Keratinocyte (primary cell): ENCODE measurements at regions not wholly inside any gene's neighbourhood (a gene's known extent, or its start where the extent isn't known, plus 50 kb on each side); places are given as distances from the start of the nearest gene placed in this dataset.

Source experiments
- DNase-seq: peaks from one replicate; pipeline ENCODE4 v3.0.0-alpha.2; 2011; ENCODE audit warnings: low read depth, missing footprints, low spot score
- FAIRE-seq: peaks from 2 replicates; lab custom pipeline; 2011; peaks lifted over from hg19 to GRCh38; lab: Jason Lieb, UNC
- H2AFZ ChIP-seq: 2 replicates; pipeline ENCODE4 v1.6.0; 2012; ENCODE audit warnings: low read length, control low read depth, inconsistent platforms; ENCODE audit not compliant: control insufficient read depth
- H3K27ac ChIP-seq: 2 replicates; pipeline ENCODE4 v1.5.1; 2011; ENCODE audit warnings: low read length; ENCODE audit not compliant: control insufficient read depth, insufficient read depth
- H3K27me3 ChIP-seq: 3 replicates; pipeline ENCODE4 v1.6.0; 2011; ENCODE audit warnings: low read length; ENCODE audit not compliant: control insufficient read depth, insufficient read depth; ENCODE audit errors: extremely low read depth
- H3K36me3 ChIP-seq, 2 experiments: 2 replicates in 1 of 2; 3 replicates in 1 of 2; pipeline ENCODE4 v1.5.1; 2011; ENCODE audit warnings: low read length in 2 of 2, mild to moderate bottlenecking in 1 of 2; ENCODE audit not compliant: control insufficient read depth in 2 of 2, insufficient read depth in 2 of 2; ENCODE audit errors: extremely low read depth in 1 of 2
- H3K4me1 ChIP-seq: 3 replicates; pipeline ENCODE4 v1.5.1; 2011; ENCODE audit warnings: low read length; ENCODE audit not compliant: control insufficient read depth, insufficient read depth; ENCODE audit errors: extremely low read depth
- H3K4me2 ChIP-seq: 3 replicates; pipeline ENCODE4 v1.6.0; 2011; ENCODE audit warnings: low read depth, low read length; ENCODE audit not compliant: control insufficient read depth, insufficient read depth; ENCODE audit errors: extremely low read depth
- H3K4me3 ChIP-seq, 3 experiments: fragments of 200-600 bp in 1 of 3; sonication (generic) in 1 of 3; 2 replicates in 2 of 3; 3 replicates in 1 of 3; pipeline ENCODE4 v1.5.1; 2011 to 2016; ENCODE audit warnings: low read length in 3 of 3, mild to moderate bottlenecking in 3 of 3, control low read depth in 2 of 3, inconsistent platforms in 1 of 3, low read depth in 1 of 3, mixed read lengths in 1 of 3, mixed run types in 1 of 3, moderate library complexity in 1 of 3; ENCODE audit not compliant: control insufficient read depth in 2 of 3, insufficient read depth in 2 of 3; ENCODE audit errors: extremely low read depth in 1 of 3
- H3K79me2 ChIP-seq: 2 replicates; pipeline ENCODE4 v1.6.0; 2012; ENCODE audit warnings: low read length; ENCODE audit not compliant: control insufficient read depth, insufficient read depth
- H3K9ac ChIP-seq: 3 replicates; pipeline ENCODE4 v1.6.0; 2011; ENCODE audit warnings: low read length; ENCODE audit not compliant: control insufficient read depth, insufficient read depth; ENCODE audit errors: extremely low read depth
- H3K9me1 ChIP-seq: 3 replicates; pipeline ENCODE4 v1.6.0; 2011; ENCODE audit warnings: low read length; ENCODE audit not compliant: control insufficient read depth, insufficient read depth; ENCODE audit errors: extremely low read depth
- H3K9me3 ChIP-seq: 2 replicates; pipeline ENCODE4 v1.5.1; 2012; ENCODE audit warnings: low read depth, low read length; ENCODE audit not compliant: control insufficient read depth
- H4K20me1 ChIP-seq: 3 replicates; pipeline ENCODE4 v1.6.0; 2011; ENCODE audit warnings: low read length; ENCODE audit not compliant: control insufficient read depth, insufficient read depth; ENCODE audit errors: extremely low read depth
- EZH2 ChIP-seq: IDR thresholded peaks from one replicate; pipeline ENCODE4 v1.6.1; 2012; ENCODE audit warnings: inconsistent platforms, mild to moderate bottlenecking, low read length, moderate library complexity
- dilution Hi-C: fragments of 300-500 bp; cut with MboI; formaldehyde crosslinking; loops from one replicate; pipeline ENCODE4 v1.7.0; 2020; ENCODE audit warnings: low sequenced_read_pairs; ENCODE audit not compliant: extremely low pct_ligation_motif_present
- TF ChIP-seq, protein P1 (sequence below), 3 experiments: IDR thresholded peaks in 1 of 3; conservative IDR thresholded peaks in 1 of 3; optimal IDR thresholded peaks in 1 of 3; 2 replicates in 2 of 3; 3 replicates in 1 of 3; pipeline versions ENCODE3 to v1.5.1; 2011; ENCODE audit warnings: low read length in 3 of 3, mild to moderate bottlenecking in 3 of 3, moderate library complexity in 2 of 3, control low read depth in 1 of 3, inconsistent platforms in 1 of 3; ENCODE audit not compliant: insufficient read depth in 2 of 3; ENCODE audit errors: extremely low read depth in 1 of 3

GRCh38 chr3:22977650-22978289 is 225.4 kb upstream of the UBE2E2 start:
- no peak overlapping the region for H3K9ac ChIP-seq
- no peak for FAIRE-seq
- dilution Hi-C loops, result no loop called here

GRCh38 chr3:22979581-22979980 is 223.5 kb upstream of the UBE2E2 start:
- no peak for DNase-seq
- Histone ChIP-seq H3K9me3 (no peaks in the 10 kb centered on the region), H3K27me3 (peaks cover 6% of the 10 kb centered on the region), H3K9ac (no peak overlapping the region), H3K4me1 (no peaks in the 10 kb centered on the region), H3K27ac (no peak overlapping the region), H3K4me2 (no peak overlapping the region), H2AFZ (no peak overlapping the region), H4K20me1 (no peaks in the 10 kb centered on the region), H3K79me2 (no peaks in the 10 kb centered on the region), H3K9me1 (no peaks in the 10 kb centered on the region), H3K4me3 (no peak overlapping the region), H3K36me3 (no peaks in the 10 kb centered on the region)
- no peak for FAIRE-seq
- TF ChIP-seq, protein P1, sequence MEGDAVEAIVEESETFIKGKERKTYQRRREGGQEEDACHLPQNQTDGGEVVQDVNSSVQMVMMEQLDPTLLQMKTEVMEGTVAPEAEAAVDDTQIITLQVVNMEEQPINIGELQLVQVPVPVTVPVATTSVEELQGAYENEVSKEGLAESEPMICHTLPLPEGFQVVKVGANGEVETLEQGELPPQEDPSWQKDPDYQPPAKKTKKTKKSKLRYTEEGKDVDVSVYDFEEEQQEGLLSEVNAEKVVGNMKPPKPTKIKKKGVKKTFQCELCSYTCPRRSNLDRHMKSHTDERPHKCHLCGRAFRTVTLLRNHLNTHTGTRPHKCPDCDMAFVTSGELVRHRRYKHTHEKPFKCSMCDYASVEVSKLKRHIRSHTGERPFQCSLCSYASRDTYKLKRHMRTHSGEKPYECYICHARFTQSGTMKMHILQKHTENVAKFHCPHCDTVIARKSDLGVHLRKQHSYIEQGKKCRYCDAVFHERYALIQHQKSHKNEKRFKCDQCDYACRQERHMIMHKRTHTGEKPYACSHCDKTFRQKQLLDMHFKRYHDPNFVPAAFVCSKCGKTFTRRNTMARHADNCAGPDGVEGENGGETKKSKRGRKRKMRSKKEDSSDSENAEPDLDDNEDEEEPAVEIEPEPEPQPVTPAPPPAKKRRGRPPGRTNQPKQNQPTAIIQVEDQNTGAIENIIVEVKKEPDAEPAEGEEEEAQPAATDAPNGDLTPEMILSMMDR (optimal IDR thresholded peaks at IDR 0.05 in 1 of 3, IDR thresholded peaks at IDR 0.05 in 1 of 3, conservative IDR thresholded peaks at IDR 0.05 in 1 of 3; ENCODE audit: extremely low read depth in 1 of 3, insufficient read depth in 2 of 3, low read length in 3 of 3), result no peak
- no peak for TF ChIP-seq EZH2
- dilution Hi-C loops, result no loop called here

More at GRCh38 chr3:22977650-22978289, 225.4 kb upstream of the UBE2E2 start:
- Histone ChIP-seq H3K36me3 (no peaks in the 10 kb centered on the region), H3K4me2 (no peak overlapping the region), H3K79me2 (no peaks in the 10 kb centered on the region), H4K20me1 (no peaks in the 10 kb centered on the region), H3K27ac (no peak overlapping the region), H3K27me3 (peaks cover 2% of the 10 kb centered on the region), H3K4me1 (no peaks in the 10 kb centered on the region), H3K4me3 (no peak overlapping the region), H2AFZ (no peak overlapping the region), H3K9me1 (no peaks in the 10 kb centered on the region), H3K9me3 (no peaks in the 10 kb centered on the region)
- no peak for DNase-seq
- TF ChIP-seq, protein P1 (optimal IDR thresholded peaks at IDR 0.05 in 1 of 3, IDR thresholded peaks at IDR 0.05 in 1 of 3, conservative IDR thresholded peaks at IDR 0.05 in 1 of 3; ENCODE audit: extremely low read depth in 1 of 3, insufficient read depth in 2 of 3, low read length in 3 of 3), result no peak
- no peak for TF ChIP-seq EZH2
